BJ (cell line): ENCODE measurements at regions not wholly inside any gene's neighbourhood (a gene's known extent, or its start where the extent isn't known, plus 50 kb on each side); places are given as distances from the start of the nearest gene placed in this dataset.

Source experiments
- CTCF ChIA-PET: fragments of 350-600 bp; formaldehyde crosslinking; extraction: SDS; loops from one replicate; lab custom pipeline; 2021; ENCODE audit warnings: antibody characterized with exemption, inconsistent platforms; lab: Yijun Ruan, JAX
- POLR2A ChIA-PET: fragments of 300-600 bp; sonication (Branson Sonifier 250); formaldehyde crosslinking; extraction: SDS; loops from one replicate; lab custom pipeline; 2021; ENCODE audit warnings: antibody characterized with exemption; lab: Charles Lee
- DNase-seq: peaks from one replicate; pipeline ENCODE4 v3.0.0-alpha.2; 2011; ENCODE audit warnings: low read depth
- H3K27me3 ChIP-seq: 2 replicates; pipeline ENCODE4 v1.6.0; 2011; ENCODE audit warnings: low read length; ENCODE audit not compliant: control insufficient read depth, insufficient read depth
- H3K36me3 ChIP-seq: 2 replicates; pipeline ENCODE4 v1.5.1; 2011; ENCODE audit warnings: low read length; ENCODE audit not compliant: control insufficient read depth, insufficient read depth
- H3K4me3 ChIP-seq: 2 replicates; pipeline ENCODE4 v1.5.1; 2011; ENCODE audit warnings: low read depth, mild to moderate bottlenecking, control low read depth, low read length
- CTCF ChIP-seq: IDR thresholded peaks from 2 replicates; pipeline ENCODE4 v1.5.1; 2011; ENCODE audit warnings: low read depth, mild to moderate bottlenecking, control low read depth, inconsistent platforms, low read length, moderate library complexity; ENCODE audit not compliant: insufficient read depth

GRCh38 chr2:150133623-150134022 lies 353.8 kb downstream of the RND3 start:
- POLR2A ChIA-PET, result interaction anchor here (0.7 kb wide), 1 partner anchor 11 kb away, joined by 3 read pairs; no protein-coding TSS in a partner anchor
- H3K4me3 ChIP-seq, result no peak overlapping the region
- TF ChIP-seq CTCF, result no peak
- H3K36me3 ChIP-seq, result no peaks in the 10 kb centered on the region
- CTCF ChIA-PET, result interaction anchor here (1.2 kb wide), 1 partner anchor 8 kb away, joined by 3 read pairs; no protein-coding TSS in a partner anchor
- no peaks in the 10 kb centered on the region for H3K27me3 ChIP-seq
- DNase-seq, result peak; percentile 50

- TF ChIP-seq CTCF, result no peak
- CTCF ChIA-PET, result no interaction called here
- Histone ChIP-seq H3K36me3 (no peaks in the 10 kb centered on the region), H3K4me3 (no peak overlapping the region), H3K27me3 (no peaks in the 10 kb centered on the region)
- POLR2A ChIA-PET, result no interaction called here
- DNase-seq, result no peak
Observed at GRCh38 chr2:150129921-150130575, 357.4 kb downstream of the RND3 start.

- TF ChIP-seq CTCF, result no peak
- no peak overlapping the region for H3K4me3 ChIP-seq
- POLR2A ChIA-PET, result no interaction called here
- DNase-seq, result no peak
- no peaks in the 10 kb centered on the region for H3K27me3 ChIP-seq
- CTCF ChIA-PET, result interaction anchor here (0.6 to 1.1 kb wide), 3 partner anchors 12 to 31 kb away, joined by 3 read pairs; no protein-coding TSS in a partner anchor
- H3K36me3 ChIP-seq, result no peaks in the 10 kb centered on the region
Observed at GRCh38 chr2:150127995-150128394, 359.5 kb downstream of the RND3 start.

GRCh38 chr2:150127346-150127990 lies 360.0 kb downstream of the RND3 start:
- Histone ChIP-seq H3K36me3 (no peaks in the 10 kb centered on the region), H3K4me3 (no peak overlapping the region), H3K27me3 (no peaks in the 10 kb centered on the region)
- POLR2A ChIA-PET, result no interaction called here
- no peak for DNase-seq
- TF ChIP-seq CTCF, result no peak
- CTCF ChIA-PET, result interaction anchor here (0.6 to 1.1 kb wide), 4 partner anchors 14 to 1363 kb away, joined by 3 read pairs; no protein-coding TSS in a partner anchor

GRCh38 chr2:150126839-150127238 lies 360.6 kb downstream of the RND3 start:
- H3K4me3 ChIP-seq, result no peak overlapping the region
- H3K27me3 ChIP-seq, result no peaks in the 10 kb centered on the region
- H3K36me3 ChIP-seq, result no peaks in the 10 kb centered on the region
- no peak for TF ChIP-seq CTCF
- ChIA-PET POLR2A (no interaction called here), CTCF (interaction anchor here (0.6 to 1.2 kb wide), 4 partner anchors 14 to 1364 kb away, joined by 3 read pairs; no protein-coding TSS in a partner anchor)
- no peak for DNase-seq
